Mammary epithelial cell (primary cell): ENCODE measurements at regions not wholly inside any gene's neighbourhood (a gene's known extent, or its start where the extent isn't known, plus 50 kb on each side); places are given as distances from the start of the nearest gene placed in this dataset.

Experiments
- CTCF ChIP-seq, 2 donors: IDR thresholded peaks in 1 of 2; conservative IDR thresholded peaks in 1 of 2; 2 replicates each; pipeline ENCODE4 v1.5.1; 2011 to 2012; ENCODE audit warnings: inconsistent platforms in 2 of 2, low read length in 2 of 2, mild to moderate bottlenecking in 2 of 2, control low read depth in 1 of 2, low read depth in 1 of 2; ENCODE audit not compliant: insufficient read depth in 1 of 2; ENCODE audit errors: extremely low read depth in 1 of 2
- EZH2 ChIP-seq: IDR thresholded peaks from 2 replicates; pipeline ENCODE4 v1.6.1; 2012; ENCODE audit warnings: low read length, inconsistent platforms, borderline replicate concordance

- TF ChIP-seq EZH2 (no peak), CTCF (conservative IDR thresholded peaks at IDR 0.05 in 1 of 2, IDR thresholded peaks at IDR 0.05 in 1 of 2; ENCODE audit: extremely low read depth in 1 of 2, insufficient read depth in 1 of 2, low read depth in 1 of 2, low read length in 2 of 2) (no peak)
These were observed 57.3 kb upstream of the ZEB1 start for GRCh38 chr10:31261511-31262311.
